Activated T-cell treated with anti-CD3 and anti-CD28 coated beads, Interleukin-2, amount 50 U/mL, for 72 hours (primary cell): ENCODE measurements at regions not wholly inside any gene's neighbourhood (a gene's known extent, or its start where the extent isn't known, plus 50 kb on each side); places are given as distances from the start of the nearest gene placed in this dataset.
"Not testable (repeated sequence)": the region's sequence is repeated elsewhere in the genome, so short reads cannot be mapped to it uniquely, and the experiment has no call there.

Source experiments
- ATAC-seq, 2 donors: fragments of 150-1000 bp; cut with Tn5 transposase; replicated peaks in 1 of 2; 2 replicates each; pipeline ENCODE4 v1.10.0; 2021; ENCODE audit warnings: moderate library complexity in 2 of 2, mild to moderate bottlenecking in 1 of 2
- DNase-seq, 2 donors: peaks; one replicate each; pipeline ENCODE4 v3.0.0; 2021 to 2022; ENCODE audit warnings: mixed read lengths in 1 of 2
- H3K27ac Mint-ChIP-seq: one replicate; pipeline ENCODE4 v1.8.0; 2022; ENCODE audit warnings: mild to moderate bottlenecking, moderate library complexity, mixed read lengths
- H3K27me3 Mint-ChIP-seq: one replicate; pipeline ENCODE4 v1.8.0; 2022; ENCODE audit warnings: low read depth, mixed read lengths
- H3K36me3 Mint-ChIP-seq, 2 donors: one replicate each; pipeline ENCODE4 v1.8.0; 2022; ENCODE audit warnings: mixed read lengths in 2 of 2, mild to moderate bottlenecking in 1 of 2; ENCODE audit not compliant: insufficient read depth in 2 of 2
- H3K4me1 Mint-ChIP-seq: one replicate; pipeline ENCODE4 v1.8.0; 2022; ENCODE audit warnings: low read depth, mixed read lengths
- H3K4me3 Mint-ChIP-seq, 2 donors: one replicate each; pipeline ENCODE4 v1.8.0; 2022; ENCODE audit warnings: mild to moderate bottlenecking in 2 of 2, mixed read lengths in 2 of 2, moderate library complexity in 2 of 2
- H3K9me3 Mint-ChIP-seq, 2 donors: one replicate each; pipeline ENCODE4 v1.8.0; 2022; ENCODE audit warnings: mixed read lengths in 2 of 2

DNA sequence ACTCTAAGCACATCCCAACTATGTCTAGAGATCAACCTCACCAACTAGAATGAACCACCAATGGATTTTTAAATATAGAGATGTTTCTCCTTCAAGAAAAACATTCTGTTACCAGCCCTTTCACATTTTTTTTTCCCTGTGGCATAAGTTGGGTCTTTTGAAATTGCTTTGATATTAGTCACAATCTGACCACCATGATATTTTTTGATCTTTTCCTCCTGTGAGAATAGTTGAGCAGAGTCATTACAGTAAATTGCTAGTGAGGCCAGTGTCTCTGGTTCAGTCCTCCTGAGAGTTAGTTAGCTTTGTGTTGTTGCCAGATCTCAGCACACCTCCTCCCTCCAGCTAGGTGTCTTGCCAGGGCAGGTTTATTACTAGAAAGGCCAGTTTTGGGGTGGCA is 79.7 kb upstream of the MYLIP start:
- Mint-ChIP-seq H3K4me3 (no peak overlapping the region), H3K36me3 (no peaks in the 10 kb centered on the region), H3K27me3 (peaks cover 7% of the 10 kb centered on the region), H3K9me3 (peaks cover 0 to 1% of the 10 kb centered on the region in 2 donors), H3K4me1 (peaks cover 7% of the 10 kb centered on the region), H3K27ac (no peak overlapping the region)
- ATAC-seq (no peak), DNase-seq (no peak)

- H3K27me3 Mint-ChIP-seq, result peaks cover 7% of the 10 kb centered on the region
- peaks cover 0 to 1% of the 10 kb centered on the region in 2 donors for H3K9me3 Mint-ChIP-seq
- DNase-seq (no peak), ATAC-seq (no peak)
- no peak overlapping the region for H3K27ac Mint-ChIP-seq
- H3K4me1 Mint-ChIP-seq, result peaks cover 7% of the 10 kb centered on the region
- no peaks in the 10 kb centered on the region for H3K36me3 Mint-ChIP-seq
- no peak overlapping the region for H3K4me3 Mint-ChIP-seq
These were observed 80.7 kb upstream of the MYLIP start for GRCh38 chr6:16048221-16048620.

- Mint-ChIP-seq H3K4me1 (peaks cover 7% of the 10 kb centered on the region), H3K27ac (no peak overlapping the region), H3K27me3 (peaks cover 7% of the 10 kb centered on the region), H3K4me3 (no peak overlapping the region), H3K36me3 (no peaks in the 10 kb centered on the region), H3K9me3 (peaks cover 0 to 1% of the 10 kb centered on the region in 2 donors)
- DNase-seq, result no peak
- ATAC-seq, result no peak
These were observed 81.4 kb upstream of the MYLIP start for GRCh38 chr6:16047435-16047990.

- Mint-ChIP-seq H3K4me1 (peaks cover 7% of the 10 kb centered on the region), H3K4me3 (no peak overlapping the region), H3K9me3 (peaks cover 0 to 1% of the 10 kb centered on the region in 2 donors), H3K27me3 (no peaks in the 10 kb centered on the region), H3K36me3 (no peaks in the 10 kb centered on the region), H3K27ac (no peak overlapping the region)
- DNase-seq (no peak), ATAC-seq (no peak)
These were observed 83.6 kb upstream of the MYLIP start for GRCh38 chr6:16045238-16045637.

- H3K4me3 Mint-ChIP-seq, result no peak overlapping the region
- no peak overlapping the region for H3K27ac Mint-ChIP-seq
- peaks cover 0 to 2% of the 10 kb centered on the region in 2 donors for H3K36me3 Mint-ChIP-seq
- peaks cover 4% of the 10 kb centered on the region for H3K4me1 Mint-ChIP-seq
- DNase-seq, result no peak
- ATAC-seq, result no peak
- peaks cover 1 to 3% of the 10 kb centered on the region in 2 donors for H3K9me3 Mint-ChIP-seq
- no peaks in the 10 kb centered on the region for H3K27me3 Mint-ChIP-seq
These were observed 84.7 kb upstream of the MYLIP start for GRCh38 chr6:16044211-16044643.

DNA sequence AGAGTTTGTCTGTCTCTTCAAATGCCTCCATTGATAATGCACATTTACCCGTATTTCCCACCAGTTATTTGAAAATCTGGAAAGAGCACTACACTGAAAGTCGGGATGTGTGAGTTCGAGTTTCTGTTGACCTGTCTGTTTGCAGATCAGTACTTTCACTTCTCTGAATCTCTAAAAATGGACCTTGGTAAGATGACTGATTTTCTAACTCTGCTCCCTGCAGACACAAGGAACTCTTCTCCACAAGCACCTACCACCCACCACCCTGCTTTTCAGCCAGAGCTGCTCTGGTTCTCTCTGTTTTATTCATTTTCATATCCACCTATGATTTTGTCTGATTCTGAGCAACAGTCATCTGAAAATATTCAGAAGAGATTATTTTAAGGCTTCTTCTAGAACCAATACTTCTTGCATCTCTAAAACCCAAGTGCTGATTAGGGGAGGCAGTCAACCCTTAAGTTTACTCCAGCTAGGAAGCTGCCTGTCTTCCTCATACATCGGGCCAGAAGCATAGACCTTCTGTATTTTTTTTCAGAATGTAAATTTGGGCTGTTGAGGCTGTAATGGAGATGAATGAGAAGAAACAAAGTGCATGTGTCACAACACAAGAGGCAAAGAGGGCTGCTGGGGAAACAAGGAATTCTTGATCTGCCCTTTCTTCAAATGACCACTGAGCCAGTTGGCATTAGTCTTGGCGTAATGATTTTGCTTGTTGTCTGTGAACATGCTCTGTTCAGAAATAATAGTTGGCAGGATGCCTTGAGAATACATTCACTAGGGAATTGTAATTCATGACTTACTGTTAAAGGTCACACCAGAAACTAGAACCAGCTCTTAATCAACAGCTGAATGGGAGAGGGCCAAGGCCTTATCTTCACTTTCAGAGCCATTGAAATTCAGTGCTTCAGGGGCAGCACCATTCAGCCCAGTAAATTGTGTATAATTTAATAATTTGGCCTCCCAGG is 85.4 kb upstream of the MYLIP start:
- Mint-ChIP-seq H3K4me1 (no peaks in the 10 kb centered on the region), H3K36me3 (peaks cover 0 to 2% of the 10 kb centered on the region in 2 donors), H3K27ac (no peak overlapping the region), H3K9me3 (peaks cover 1 to 3% of the 10 kb centered on the region in 2 donors), H3K4me3 (no peak overlapping the region), H3K27me3 (peaks cover 3% of the 10 kb centered on the region)
- DNase-seq (no peak), ATAC-seq (no peak)

- H3K36me3 Mint-ChIP-seq, result peaks cover 0 to 2% of the 10 kb centered on the region in 2 donors
- H3K9me3 Mint-ChIP-seq, result peaks cover 1 to 3% of the 10 kb centered on the region in 2 donors
- peaks cover 10% of the 10 kb centered on the region for H3K27me3 Mint-ChIP-seq
- no peak overlapping the region for H3K4me3 Mint-ChIP-seq
- ATAC-seq (no peak), DNase-seq (no peak)
- no peaks in the 10 kb centered on the region for H3K4me1 Mint-ChIP-seq
- H3K27ac Mint-ChIP-seq, result no peak overlapping the region
These were observed 86.1 kb upstream of the MYLIP start for GRCh38 chr6:16042751-16043150.

- no peak overlapping the region for H3K4me3 Mint-ChIP-seq
- peaks cover 10% of the 10 kb centered on the region for H3K27me3 Mint-ChIP-seq
- no peak for DNase-seq
- ATAC-seq, result no peak
- no peak overlapping the region for H3K27ac Mint-ChIP-seq
- H3K4me1 Mint-ChIP-seq, result no peaks in the 10 kb centered on the region
- peaks cover 1 to 3% of the 10 kb centered on the region in 2 donors for H3K9me3 Mint-ChIP-seq
- H3K36me3 Mint-ChIP-seq, result peaks cover 0 to 2% of the 10 kb centered on the region in 2 donors
These were observed 87.6 kb upstream of the MYLIP start for GRCh38 chr6:16041327-16041726.

DNA sequence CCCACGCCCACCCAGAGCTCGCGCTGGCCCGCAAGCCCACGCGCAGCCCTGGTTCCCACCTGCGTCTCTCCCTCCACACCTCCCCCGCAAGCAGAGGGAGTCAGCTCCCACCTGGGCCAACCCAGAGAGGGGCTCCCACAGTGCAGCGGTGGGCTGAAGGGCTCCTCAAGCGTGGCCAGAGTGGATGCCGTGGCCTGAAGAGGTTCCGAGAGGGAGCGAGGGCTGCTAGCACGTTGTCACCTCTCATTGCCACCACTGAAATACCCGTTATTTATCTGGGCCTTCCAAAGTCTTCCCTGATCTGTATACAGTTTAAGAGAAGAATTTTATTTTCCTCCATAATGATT is 88.3 kb upstream of the MYLIP start:
- DNase-seq (no peak), ATAC-seq (no peak)
- H3K27me3 Mint-ChIP-seq, result peaks cover 12% of the 10 kb centered on the region
- no peak overlapping the region for H3K4me3 Mint-ChIP-seq
- H3K4me1 Mint-ChIP-seq, result no peaks in the 10 kb centered on the region
- H3K9me3 Mint-ChIP-seq, result peaks cover 1 to 3% of the 10 kb centered on the region in 2 donors
- peaks cover 0 to 2% of the 10 kb centered on the region in 2 donors for H3K36me3 Mint-ChIP-seq
- no peak overlapping the region for H3K27ac Mint-ChIP-seq

GRCh38 chr6:16039892-16040627 is 88.8 kb upstream of the MYLIP start:
- not testable (repeated sequence) for H3K4me1 Mint-ChIP-seq, H3K27ac Mint-ChIP-seq, DNase-seq, H3K4me3 Mint-ChIP-seq, H3K9me3 Mint-ChIP-seq, ATAC-seq, H3K36me3 Mint-ChIP-seq
- peaks cover 17% of the 10 kb centered on the region for H3K27me3 Mint-ChIP-seq

DNA sequence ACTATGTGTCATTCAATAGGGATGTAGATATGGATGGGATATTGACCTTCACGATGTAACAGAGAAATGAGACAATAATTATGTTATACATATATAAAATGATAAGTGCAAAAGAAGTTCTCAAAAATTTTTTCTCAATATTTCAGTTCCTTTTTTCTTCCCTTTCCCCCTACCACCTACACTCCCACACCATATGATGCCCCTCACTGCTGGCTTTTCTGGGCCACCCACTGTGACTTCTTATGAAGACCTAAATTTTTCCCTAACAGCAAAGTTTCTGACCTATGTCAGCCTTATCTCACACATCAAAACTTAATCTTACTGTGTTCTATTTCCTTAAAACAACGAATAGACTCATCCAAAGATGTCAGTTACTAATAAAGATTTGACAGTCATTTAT is 89.9 kb upstream of the MYLIP start:
- Mint-ChIP-seq H3K27ac (no peak overlapping the region), H3K4me3 (no peak overlapping the region), H3K27me3 (peaks cover 28% of the 10 kb centered on the region), H3K9me3 (peaks cover 0 to 3% of the 10 kb centered on the region in 2 donors), H3K4me1 (no peaks in the 10 kb centered on the region), H3K36me3 (peaks cover 0 to 2% of the 10 kb centered on the region in 2 donors)
- no peak for ATAC-seq
- no peak for DNase-seq

GRCh38 chr6:16035488-16036080 is 93.3 kb upstream of the MYLIP start:
- Mint-ChIP-seq H3K4me3 (no peak overlapping the region), H3K27me3 (peaks cover 28% of the 10 kb centered on the region), H3K27ac (no peak overlapping the region), H3K9me3 (peaks cover 5% of the 10 kb centered on the region in 2 donors), H3K4me1 (no peaks in the 10 kb centered on the region), H3K36me3 (peaks cover 2 to 3% of the 10 kb centered on the region in 2 donors)
- DNase-seq (no peak), ATAC-seq (no peak)

- DNase-seq (no peak), ATAC-seq (no peak)
- H3K4me1 Mint-ChIP-seq, result peaks cover 9% of the 10 kb centered on the region
- peaks cover 22% of the 10 kb centered on the region for H3K27me3 Mint-ChIP-seq
- no peak overlapping the region for H3K27ac Mint-ChIP-seq
- H3K4me3 Mint-ChIP-seq, result no peak overlapping the region
- peaks cover 2 to 5% of the 10 kb centered on the region in 2 donors for H3K9me3 Mint-ChIP-seq
- H3K36me3 Mint-ChIP-seq, result peaks cover 0 to 3% of the 10 kb centered on the region in 2 donors
These were observed 95.7 kb upstream of the MYLIP start for GRCh38 chr6:16033214-16033613.
